ENCODE measurements at regions not wholly inside any gene's neighbourhood (a gene's known extent, or its start where the extent isn't known, plus 50 kb on each side); places are given as distances from the start of the nearest gene placed in this dataset.
"Not testable (repeated sequence)": the region's sequence is repeated elsewhere in the genome, so short reads cannot be mapped to it uniquely, and the experiment has no call there.

- FAIRE-seq (no peak), DNase-seq (ENCODE audit: low spot score in 2 of 2) (no peak)
Measured at GRCh38 chr6:48670546-48670945, 559.5 kb upstream of the PTCHD4 start.

- no peak for FAIRE-seq
- no peak for DNase-seq (ENCODE audit: low spot score in 2 of 2)
Measured at GRCh38 chr6:48667797-48668196, 556.8 kb upstream of the PTCHD4 start.

GRCh38 chr6:48664826-48665225, 553.8 kb upstream of the PTCHD4 start:
- no peak for FAIRE-seq
- DNase-seq (ENCODE audit: low spot score in 2 of 2): no peak

GRCh38 chr6:48658915-48659314, 547.9 kb upstream of the PTCHD4 start:
- FAIRE-seq: no peak
- no peak for DNase-seq (ENCODE audit: low spot score in 2 of 2)

- no peak for DNase-seq (ENCODE audit: low spot score in 2 of 2)
- FAIRE-seq: no peak
Measured at GRCh38 chr6:48641544-48641943, 530.5 kb upstream of the PTCHD4 start.

GRCh38 chr6:48638796-48639195, 527.8 kb upstream of the PTCHD4 start:
- FAIRE-seq; DNase-seq (ENCODE audit: low spot score in 2 of 2): not testable (repeated sequence)

- no peak for DNase-seq (ENCODE audit: low spot score in 2 of 2)
- no peak for FAIRE-seq
Measured at GRCh38 chr6:48630511-48630910, 519.5 kb upstream of the PTCHD4 start.

GRCh38 chr6:48628316-48628715, 517.3 kb upstream of the PTCHD4 start:
- DNase-seq (ENCODE audit: low spot score in 2 of 2) (no peak), FAIRE-seq (no peak)

- DNase-seq (ENCODE audit: low spot score in 2 of 2) (no peak), FAIRE-seq (no peak)
Measured at GRCh38 chr6:48626421-48626820, 515.4 kb upstream of the PTCHD4 start.

GRCh38 chr6:48624631-48625030, 513.6 kb upstream of the PTCHD4 start:
- FAIRE-seq: no peak
- DNase-seq (ENCODE audit: low spot score in 2 of 2): no peak

GRCh38 chr6:48619771-48620170, 508.8 kb upstream of the PTCHD4 start:
- FAIRE-seq: no peak
- no peak for DNase-seq (ENCODE audit: low spot score in 2 of 2)

GRCh38 chr6:48615041-48615440, 504.0 kb upstream of the PTCHD4 start:
- FAIRE-seq (no peak), DNase-seq (ENCODE audit: low spot score in 2 of 2) (no peak)

GRCh38 chr6:48614326-48614725, 503.3 kb upstream of the PTCHD4 start:
- DNase-seq (ENCODE audit: low spot score in 2 of 2) (no peak), FAIRE-seq (no peak)

GRCh38 chr6:48613231-48613949, 502.4 kb upstream of the PTCHD4 start:
- no peak for FAIRE-seq
- DNase-seq (ENCODE audit: low spot score in 2 of 2): no peak

- DNase-seq (ENCODE audit: low spot score in 2 of 2) (no peak), FAIRE-seq (no peak)
Measured at GRCh38 chr6:48611332-48611731, 500.3 kb upstream of the PTCHD4 start.

GRCh38 chr6:48610846-48611245, 499.8 kb upstream of the PTCHD4 start:
- DNase-seq (ENCODE audit: low spot score in 2 of 2): no peak
- FAIRE-seq: no peak

- DNase-seq (ENCODE audit: low spot score in 2 of 2): no peak
- FAIRE-seq: no peak
Measured at GRCh38 chr6:48606618-48607017, 495.6 kb upstream of the PTCHD4 start.

- DNase-seq (ENCODE audit: low spot score in 2 of 2) (no peak), FAIRE-seq (no peak)
Measured at GRCh38 chr6:48597951-48598350, 487.0 kb upstream of the PTCHD4 start.

GRCh38 chr6:48596830-48597229, 485.8 kb upstream of the PTCHD4 start:
- no peak for FAIRE-seq
- DNase-seq (ENCODE audit: low spot score in 2 of 2): no peak

GRCh38 chr6:48591158-48591557, 480.2 kb upstream of the PTCHD4 start:
- FAIRE-seq; DNase-seq (ENCODE audit: low spot score in 2 of 2): not testable (repeated sequence)

GRCh38 chr6:48584846-48585245, 473.8 kb upstream of the PTCHD4 start:
- no peak for DNase-seq (ENCODE audit: low spot score in 2 of 2)

GRCh38 chr6:48570656-48571055, 459.7 kb upstream of the PTCHD4 start:
- no peak for DNase-seq (ENCODE audit: low spot score in 2 of 2)
- FAIRE-seq: no peak

More at GRCh38 chr6:48584846-48585245, 473.8 kb upstream of the PTCHD4 start:
- no peak for FAIRE-seq

GRCh38 chr6:48568856-48569255, 457.9 kb upstream of the PTCHD4 start:
- FAIRE-seq (no peak), DNase-seq (ENCODE audit: low spot score in 2 of 2) (no peak)

All from frontal cortex (tissue), 3 donors.